Transverse colon (tissue), 4 donors: ENCODE measurements at regions not wholly inside any gene's neighbourhood (a gene's known extent, or its start where the extent isn't known, plus 50 kb on each side); places are given as distances from the start of the nearest gene placed in this dataset.
"Not testable (repeated sequence)": the region's sequence is repeated elsewhere in the genome, so short reads cannot be mapped to it uniquely, and the experiment has no call there.

ENCODE experiments used
- DNase-seq: peaks from one replicate; pipeline ENCODE4 v3.0.0-alpha.2; 2019
- H3K27ac ChIP-seq, 4 donors: fragments of 200-600 bp; sonication (generic); 2 replicates each; pipeline ENCODE4 v1.5.1; 2016 to 2018; ENCODE audit warnings: inconsistent platforms in 4 of 4
- H3K27me3 ChIP-seq: fragments of 200-600 bp; sonication (generic); 2 replicates; pipeline ENCODE4 v1.5.1; 2017; ENCODE audit warnings: inconsistent platforms
- H3K36me3 ChIP-seq, 4 donors: fragments of 200-600 bp; sonication (generic); 2 replicates each; pipeline ENCODE4 v1.5.1; 2017 to 2019; ENCODE audit warnings: inconsistent platforms in 4 of 4
- H3K4me1 ChIP-seq, 4 donors: fragments of 200-600 bp; sonication (generic); 2 replicates each; pipeline ENCODE4 v1.5.1; 2017 to 2020; ENCODE audit warnings: inconsistent platforms in 4 of 4
- H3K4me3 ChIP-seq, 4 donors: fragments of 200-600 bp; sonication (generic); 1 replicate in 1 of 4; 2 replicates in 3 of 4; pipeline versions ENCODE4 v1.5.1 to v1.6.1; 2017 to 2019; ENCODE audit warnings: inconsistent platforms in 4 of 4
- H3K9me3 ChIP-seq, 2 donors: fragments of 200-600 bp; sonication (generic); 2 replicates each; pipeline ENCODE4 v1.5.1; 2017 to 2019; ENCODE audit warnings: inconsistent platforms in 2 of 2
- EP300 ChIP-seq: sonication (generic); formaldehyde crosslinking; IDR thresholded peaks from one replicate; pipeline ENCODE4 v1.6.1; 2017; ENCODE audit warnings: antibody characterized with exemption, low read depth
- POLR2A ChIP-seq: fragments of 450-650 bp; IDR thresholded peaks from one replicate; pipeline ENCODE4 v1.6.1; 2016; ENCODE audit warnings: antibody characterized with exemption, mild to moderate bottlenecking, moderate library complexity
- POLR2AphosphoS5 ChIP-seq, 3 donors: sonication (generic); formaldehyde crosslinking; IDR thresholded peaks; one replicate each; pipeline ENCODE4 v1.6.1; 2016; ENCODE audit warnings: antibody characterized with exemption in 3 of 3
- WGBS, 2 donors: methylation state at CpG; one replicate each; pipeline ENCODE4 v1.1.5; 2018; ENCODE audit warnings: low coverage in 1 of 2; 5-methylcytosine and 5-hydroxymethylcytosine counted together
- in situ Hi-C, 4 donors: fragments of 200-750 bp; cut with MboI; loops; one replicate each; pipeline versions ENCODE4 v1.15.0 to v1.15.1; 2017; ENCODE audit warnings: low sequenced_read_pairs in 3 of 4, low pct_ligation_motif_present in 1 of 4, low pct_unique_long_range_greater_than_20kb in 1 of 4
- intact Hi-C: fragments of 100-400 bp; cut with DNase I; formaldehyde crosslinking; loops from one replicate; pipeline ENCODE4 v1.15.1; 2023; ENCODE audit warnings: low total_unique reads
- TF ChIP-seq, protein P1 (sequence below), 5 experiments: fragments of 200-600 bp in 3 of 5; fragments of 450-650 bp in 2 of 5; sonication (generic) in 3 of 5; IDR thresholded peaks; 1 replicate in 2 of 5; 2 replicates in 3 of 5; pipeline ENCODE4 v1.5.1; 2016 to 2017; ENCODE audit warnings: antibody characterized with exemption in 5 of 5, inconsistent platforms in 3 of 5, mild to moderate bottlenecking in 2 of 5, moderate library complexity in 1 of 5

DNA sequence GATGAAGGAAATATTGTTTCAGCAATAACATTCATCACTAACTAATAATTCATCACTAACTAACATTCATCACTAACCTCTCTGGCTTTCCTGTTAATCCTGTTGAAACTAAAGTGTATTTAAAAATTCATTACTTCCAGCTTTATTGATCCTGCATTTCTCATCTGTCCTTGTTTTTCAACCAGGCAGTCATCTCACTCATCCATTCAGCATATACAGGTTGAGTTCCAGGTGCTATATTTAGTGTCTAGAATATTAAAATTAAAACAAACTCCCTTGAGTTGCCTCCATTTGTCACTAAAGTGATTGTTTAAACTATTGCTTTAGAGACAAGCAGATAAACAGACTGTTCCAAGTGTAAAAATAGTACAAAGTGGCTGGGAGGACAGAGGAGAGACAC lies 58.1 kb downstream of the ATXN7L3B start:
- no peak overlapping the region for H3K4me3 ChIP-seq
- TF ChIP-seq POLR2A (no peak), POLR2AphosphoS5 (IDR thresholded peaks at IDR 0.05) (no peak), EP300 (no peak)
- TF ChIP-seq, protein P1, sequence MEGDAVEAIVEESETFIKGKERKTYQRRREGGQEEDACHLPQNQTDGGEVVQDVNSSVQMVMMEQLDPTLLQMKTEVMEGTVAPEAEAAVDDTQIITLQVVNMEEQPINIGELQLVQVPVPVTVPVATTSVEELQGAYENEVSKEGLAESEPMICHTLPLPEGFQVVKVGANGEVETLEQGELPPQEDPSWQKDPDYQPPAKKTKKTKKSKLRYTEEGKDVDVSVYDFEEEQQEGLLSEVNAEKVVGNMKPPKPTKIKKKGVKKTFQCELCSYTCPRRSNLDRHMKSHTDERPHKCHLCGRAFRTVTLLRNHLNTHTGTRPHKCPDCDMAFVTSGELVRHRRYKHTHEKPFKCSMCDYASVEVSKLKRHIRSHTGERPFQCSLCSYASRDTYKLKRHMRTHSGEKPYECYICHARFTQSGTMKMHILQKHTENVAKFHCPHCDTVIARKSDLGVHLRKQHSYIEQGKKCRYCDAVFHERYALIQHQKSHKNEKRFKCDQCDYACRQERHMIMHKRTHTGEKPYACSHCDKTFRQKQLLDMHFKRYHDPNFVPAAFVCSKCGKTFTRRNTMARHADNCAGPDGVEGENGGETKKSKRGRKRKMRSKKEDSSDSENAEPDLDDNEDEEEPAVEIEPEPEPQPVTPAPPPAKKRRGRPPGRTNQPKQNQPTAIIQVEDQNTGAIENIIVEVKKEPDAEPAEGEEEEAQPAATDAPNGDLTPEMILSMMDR (IDR thresholded peaks at IDR 0.05) = no peak
- H3K4me1 ChIP-seq = no peaks in the 10 kb centered on the region
- intact Hi-C loops (no loop called here), in situ Hi-C loops (no loop called here)
- no peaks in the 10 kb centered on the region for H3K27me3 ChIP-seq
- no peaks in the 10 kb centered on the region for H3K36me3 ChIP-seq
- H3K27ac ChIP-seq = no peak overlapping the region
- H3K9me3 ChIP-seq = no peaks in the 10 kb centered on the region
- no peak for DNase-seq

DNA sequence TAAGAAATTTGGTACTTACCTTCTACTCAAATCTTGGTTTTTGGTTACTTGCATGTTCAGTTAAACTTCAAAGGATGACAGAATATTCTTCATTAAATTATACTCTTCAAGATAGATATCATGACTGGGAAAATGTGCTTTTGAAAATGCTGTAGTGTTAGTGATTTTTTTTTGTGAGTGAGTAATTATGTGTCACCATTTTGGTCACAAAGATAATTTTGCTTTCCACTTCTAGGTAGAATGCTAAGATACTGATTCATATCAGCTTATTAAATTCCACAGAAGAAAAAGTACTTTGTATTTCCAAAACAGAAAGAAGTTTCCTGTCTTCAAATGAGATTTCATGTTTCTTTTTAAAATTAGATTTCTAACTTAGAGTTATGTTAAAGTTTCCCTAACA lies 61.2 kb downstream of the ATXN7L3B start:
- intact Hi-C loops (no loop called here), in situ Hi-C loops (no loop called here)
- DNase-seq = no peak
- no peaks in the 10 kb centered on the region for H3K9me3 ChIP-seq
- H3K27me3 ChIP-seq = no peaks in the 10 kb centered on the region
- H3K4me1 ChIP-seq = no peaks in the 10 kb centered on the region
- no peak for TF ChIP-seq EP300
- TF ChIP-seq POLR2AphosphoS5 (IDR thresholded peaks at IDR 0.05) = no peak
- no peak for TF ChIP-seq POLR2A
- TF ChIP-seq, protein P1 (IDR thresholded peaks at IDR 0.05) = no peak
- no peaks in the 10 kb centered on the region for H3K36me3 ChIP-seq
- no peak overlapping the region for H3K27ac ChIP-seq
- H3K4me3 ChIP-seq = no peak overlapping the region

DNA sequence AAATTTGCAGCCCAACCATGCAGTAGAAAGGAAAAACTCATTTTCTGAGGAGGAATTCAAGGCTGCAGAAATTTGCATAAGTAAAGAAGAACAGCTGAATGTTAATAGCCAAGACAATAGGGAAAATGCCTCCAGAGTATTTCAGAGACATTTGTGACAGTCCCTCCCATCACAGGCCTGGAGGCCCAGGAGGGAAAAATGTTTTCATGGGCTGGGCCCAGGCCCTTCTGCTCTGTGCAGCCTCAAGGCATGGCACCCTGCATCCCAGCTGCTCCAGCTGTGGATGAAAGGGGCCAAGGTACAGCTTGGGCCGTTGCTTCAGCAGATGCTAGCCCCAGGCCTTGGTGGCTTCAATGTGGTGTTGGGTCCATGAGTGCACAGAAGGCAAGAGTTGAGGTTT lies 62.3 kb downstream of the ATXN7L3B start:
- H3K9me3 ChIP-seq = no peaks in the 10 kb centered on the region
- no peaks in the 10 kb centered on the region for H3K36me3 ChIP-seq
- H3K27ac ChIP-seq = no peak overlapping the region
- H3K27me3 ChIP-seq = no peaks in the 10 kb centered on the region
- in situ Hi-C loops (no loop called here), intact Hi-C loops (no loop called here)
- TF ChIP-seq, protein P1 (IDR thresholded peaks at IDR 0.05) = no peak
- no peak for TF ChIP-seq EP300
- no peak for TF ChIP-seq POLR2AphosphoS5 (IDR thresholded peaks at IDR 0.05)
- TF ChIP-seq POLR2A = no peak
- 40% methylated on average over 1 of the region's 1 CpG; no CpG with 5 or more reads in 1 of the 2 donors for WGBS, 2 donors
- H3K4me3 ChIP-seq = no peak overlapping the region
- H3K4me1 ChIP-seq = no peaks in the 10 kb centered on the region
- DNase-seq = no peak

DNA sequence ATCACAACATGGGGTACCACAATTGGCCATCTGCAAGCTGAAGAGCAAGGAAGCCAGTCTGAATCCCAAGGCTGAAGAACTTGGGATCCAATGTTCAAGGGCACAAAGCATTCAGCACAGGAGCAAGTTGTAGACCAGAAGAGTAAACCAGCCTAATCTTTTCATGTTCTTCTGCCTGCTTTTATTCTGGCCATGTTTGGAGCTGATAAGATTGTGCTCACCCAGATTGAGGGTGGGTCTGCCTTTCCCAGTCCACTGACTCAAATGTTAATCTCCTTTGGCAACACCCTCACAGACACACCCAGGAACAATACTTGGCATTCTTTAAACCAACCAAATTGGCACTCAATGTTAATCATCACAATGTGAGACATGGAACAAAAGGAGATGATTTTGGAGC lies 63.2 kb downstream of the ATXN7L3B start:
- in situ Hi-C loops, intact Hi-C loops, H3K27me3 ChIP-seq, H3K36me3 ChIP-seq, H3K4me3 ChIP-seq, H3K9me3 ChIP-seq, H3K27ac ChIP-seq, DNase-seq, H3K4me1 ChIP-seq: not testable (repeated sequence)

DNA sequence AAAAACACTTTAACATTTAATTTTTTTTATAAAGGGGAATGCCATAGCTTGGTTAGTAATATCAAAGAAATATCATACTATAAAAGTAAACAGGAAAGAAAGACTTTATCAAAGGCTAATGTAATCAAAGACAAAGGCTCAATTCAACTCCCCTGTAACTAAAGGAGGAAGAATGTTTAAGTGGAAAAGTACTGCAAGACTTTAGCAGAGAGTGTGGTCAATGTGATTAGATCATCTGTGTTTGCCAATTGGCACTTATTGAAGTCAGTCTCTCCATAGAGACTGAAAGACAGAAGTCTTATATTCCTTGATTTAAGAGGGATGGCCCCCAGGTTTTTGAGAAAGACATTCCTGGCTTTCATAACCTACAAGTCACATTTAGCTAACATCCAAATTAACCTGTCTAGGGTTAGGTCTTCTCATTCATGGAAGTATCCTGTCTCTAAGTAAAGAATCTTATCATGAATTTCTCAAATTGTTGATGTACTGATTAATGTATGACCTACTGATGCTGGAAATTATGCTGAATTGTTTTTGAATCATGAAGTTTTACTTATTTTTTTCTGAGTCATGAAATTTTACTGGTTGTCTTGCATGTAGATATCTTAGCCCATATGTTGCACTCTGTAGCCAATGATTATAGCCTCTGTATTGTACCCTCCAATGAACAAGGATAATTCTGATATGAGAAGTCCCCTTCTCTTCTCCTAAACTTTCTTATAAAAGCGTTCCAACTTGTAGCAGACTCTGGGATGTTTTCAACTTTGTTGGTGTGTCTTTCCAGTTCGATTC lies 65.4 kb downstream of the ATXN7L3B start:
- intact Hi-C loops = no loop called here
- Histone ChIP-seq H3K27ac (no peak overlapping the region), H3K27me3 (no peaks in the 10 kb centered on the region), H3K4me1 (no peaks in the 10 kb centered on the region), H3K36me3 (no peaks in the 10 kb centered on the region), H3K4me3 (no peak overlapping the region), H3K9me3 (no peaks in the 10 kb centered on the region)
- in situ Hi-C loops = no loop called here
- TF ChIP-seq POLR2AphosphoS5 (IDR thresholded peaks at IDR 0.05) = no peak
- no peak for TF ChIP-seq POLR2A
- TF ChIP-seq, protein P1 (IDR thresholded peaks at IDR 0.05) = no peak
- no peak for TF ChIP-seq EP300
- WGBS, 2 donors = 66 to 70% methylated on average over 2 of the region's 2 CpGs
- no peak for DNase-seq
